Progenitor cell of endocrine pancreas (in vitro differentiated cells): ENCODE measurements at regions not wholly inside any gene's neighbourhood (a gene's known extent, or its start where the extent isn't known, plus 50 kb on each side); places are given as distances from the start of the nearest gene placed in this dataset.

Experiments used
- DNase-seq: peaks from one replicate; pipeline ENCODE4 v3.0.0; 2021; ENCODE audit warnings: low spot score; ENCODE audit not compliant: unreplicated experiment
- H3K27ac Mint-ChIP-seq: 2 replicates; pipeline ENCODE4 v1.8.0; 2021; ENCODE audit warnings: mild to moderate bottlenecking, moderate library complexity, mixed read lengths
- H3K27me3 Mint-ChIP-seq: 2 replicates; pipeline ENCODE4 v1.8.0; 2021; ENCODE audit warnings: mixed read lengths
- H3K36me3 Mint-ChIP-seq: 2 replicates; pipeline ENCODE4 v1.8.0; 2022; ENCODE audit warnings: mixed read lengths; ENCODE audit not compliant: insufficient read depth
- H3K4me1 Mint-ChIP-seq: 2 replicates; pipeline ENCODE4 v1.8.0; 2021; ENCODE audit warnings: low read depth, mixed read lengths
- H3K4me3 Mint-ChIP-seq: 2 replicates; pipeline ENCODE4 v1.8.0; 2021; ENCODE audit warnings: low read depth, mild to moderate bottlenecking, moderate library complexity, mixed read lengths
- H3K9me3 Mint-ChIP-seq: 2 replicates; pipeline ENCODE4 v1.8.0; 2021; ENCODE audit warnings: low read depth, mixed read lengths
- CTCF ChIP-seq: fragments of 200-600 bp; sonication (generic); IDR thresholded peaks from one replicate; pipeline ENCODE4 v1.5.0; 2021; ENCODE audit warnings: antibody characterized with exemption, mild to moderate bottlenecking; ENCODE audit not compliant: unreplicated experiment

- H3K27ac Mint-ChIP-seq = no peak overlapping the region
- H3K9me3 Mint-ChIP-seq = no peaks in the 10 kb centered on the region
- H3K4me1 Mint-ChIP-seq = peaks cover 20% of the 10 kb centered on the region
- DNase-seq = no peak
- H3K27me3 Mint-ChIP-seq = peaks cover 21% of the 10 kb centered on the region
- H3K36me3 Mint-ChIP-seq = no peaks in the 10 kb centered on the region
- no peak for TF ChIP-seq CTCF
- H3K4me3 Mint-ChIP-seq = no peak overlapping the region
Observed at GRCh38 chr10:90984898-90985297, 64.0 kb upstream of the ANKRD1 start.

- no peak overlapping the region for H3K4me3 Mint-ChIP-seq
- TF ChIP-seq CTCF = no peak
- H3K9me3 Mint-ChIP-seq = no peaks in the 10 kb centered on the region
- peaks cover 20% of the 10 kb centered on the region for H3K4me1 Mint-ChIP-seq
- no peak overlapping the region for H3K27ac Mint-ChIP-seq
- no peaks in the 10 kb centered on the region for H3K36me3 Mint-ChIP-seq
- H3K27me3 Mint-ChIP-seq = peaks cover 21% of the 10 kb centered on the region
- no peak for DNase-seq
Observed at GRCh38 chr10:90985321-90985933, 64.5 kb upstream of the ANKRD1 start.

- Mint-ChIP-seq H3K27me3 (peaks cover 21% of the 10 kb centered on the region), H3K36me3 (no peaks in the 10 kb centered on the region)
Observed at GRCh38 chr10:90986136-90986760, 65.4 kb upstream of the ANKRD1 start.

DNA sequence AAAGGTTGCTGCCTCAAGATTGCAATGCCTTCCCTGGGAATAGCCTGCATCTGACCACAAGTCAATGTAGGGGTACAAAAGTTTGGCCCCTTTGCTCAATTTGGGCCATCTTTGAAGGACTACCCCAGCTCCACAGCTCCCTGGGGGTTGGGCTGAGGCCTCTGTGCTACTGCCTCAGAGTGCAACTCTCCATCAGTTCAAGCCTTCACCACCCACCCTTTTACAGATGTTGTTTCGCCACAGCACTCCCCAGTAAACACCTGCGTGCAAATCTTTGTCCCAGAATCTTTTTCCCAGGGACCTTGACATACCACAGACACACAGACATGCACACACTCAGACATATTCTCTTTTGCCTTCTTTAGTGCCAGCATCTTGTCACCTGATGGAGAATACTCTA is 66.0 kb upstream of the ANKRD1 start:
- Mint-ChIP-seq H3K36me3 (no peaks in the 10 kb centered on the region), H3K27ac (no peak overlapping the region), H3K4me1 (peaks cover 20% of the 10 kb centered on the region), H3K9me3 (no peaks in the 10 kb centered on the region), H3K27me3 (peaks cover 21% of the 10 kb centered on the region), H3K4me3 (no peak overlapping the region)
- no peak for TF ChIP-seq CTCF
- no peak for DNase-seq

More at GRCh38 chr10:90986136-90986760, 65.4 kb upstream of the ANKRD1 start:
- DNase-seq = no peak
- Mint-ChIP-seq H3K9me3 (no peaks in the 10 kb centered on the region), H3K4me3 (no peak overlapping the region), H3K27ac (no peak overlapping the region), H3K4me1 (peaks cover 20% of the 10 kb centered on the region)
- TF ChIP-seq CTCF = no peak

GRCh38 chr10:90987383-90987782 is 66.5 kb upstream of the ANKRD1 start:
- Mint-ChIP-seq H3K36me3 (no peaks in the 10 kb centered on the region), H3K27me3 (peaks cover 21% of the 10 kb centered on the region), H3K27ac (peak overlapping the region; percentile 31), H3K4me3 (no peak overlapping the region), H3K9me3 (no peaks in the 10 kb centered on the region), H3K4me1 (peaks cover 20% of the 10 kb centered on the region)
- TF ChIP-seq CTCF = no peak
- DNase-seq = no peak
